ENCODE measurements at regions not wholly inside any gene's neighbourhood (a gene's known extent, or its start where the extent isn't known, plus 50 kb on each side); places are given as distances from the start of the nearest gene placed in this dataset.

DNA sequence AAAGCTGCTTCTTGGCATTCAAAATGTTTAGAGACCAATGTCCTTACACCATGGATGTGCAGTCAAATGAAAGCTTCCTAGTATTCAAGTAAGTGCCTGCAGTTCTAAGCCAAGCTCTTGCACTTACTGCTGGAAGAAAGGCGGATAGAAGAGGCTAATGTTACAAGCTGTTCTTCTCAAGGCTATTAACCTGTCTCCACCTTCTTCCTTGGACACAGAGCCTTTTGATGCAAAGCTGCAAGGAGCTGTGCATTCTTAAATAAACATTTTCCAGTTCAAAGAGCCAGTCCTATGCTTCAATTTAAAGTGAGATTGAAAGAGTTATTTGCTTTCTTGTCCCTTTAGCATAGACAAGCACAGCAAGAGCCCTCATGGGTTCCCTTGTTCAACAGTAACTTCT is 167.9 kb upstream of the RUNX1 start:
- Histone ChIP-seq H3K4me1 (peaks cover 0 to 13% (median 2%) of the 10 kb centered on the region in 9 donors), H3K36me3 (no peaks in the 10 kb centered on the region), H3K4me3 (no peak overlapping the region), H3K27ac (no peak overlapping the region), H3K27me3 (no peaks in the 10 kb centered on the region), H3K9me3 (peaks cover 0 to 5% (median 0%) of the 10 kb centered on the region in 11 donors)
- 63 to 87% methylated on average over 1 of the region's 1 CpG for WGBS, 2 donors
- ATAC-seq (no peak), DNase-seq (no peak)
- TF ChIP-seq, protein P1, sequence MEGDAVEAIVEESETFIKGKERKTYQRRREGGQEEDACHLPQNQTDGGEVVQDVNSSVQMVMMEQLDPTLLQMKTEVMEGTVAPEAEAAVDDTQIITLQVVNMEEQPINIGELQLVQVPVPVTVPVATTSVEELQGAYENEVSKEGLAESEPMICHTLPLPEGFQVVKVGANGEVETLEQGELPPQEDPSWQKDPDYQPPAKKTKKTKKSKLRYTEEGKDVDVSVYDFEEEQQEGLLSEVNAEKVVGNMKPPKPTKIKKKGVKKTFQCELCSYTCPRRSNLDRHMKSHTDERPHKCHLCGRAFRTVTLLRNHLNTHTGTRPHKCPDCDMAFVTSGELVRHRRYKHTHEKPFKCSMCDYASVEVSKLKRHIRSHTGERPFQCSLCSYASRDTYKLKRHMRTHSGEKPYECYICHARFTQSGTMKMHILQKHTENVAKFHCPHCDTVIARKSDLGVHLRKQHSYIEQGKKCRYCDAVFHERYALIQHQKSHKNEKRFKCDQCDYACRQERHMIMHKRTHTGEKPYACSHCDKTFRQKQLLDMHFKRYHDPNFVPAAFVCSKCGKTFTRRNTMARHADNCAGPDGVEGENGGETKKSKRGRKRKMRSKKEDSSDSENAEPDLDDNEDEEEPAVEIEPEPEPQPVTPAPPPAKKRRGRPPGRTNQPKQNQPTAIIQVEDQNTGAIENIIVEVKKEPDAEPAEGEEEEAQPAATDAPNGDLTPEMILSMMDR (IDR thresholded peaks at IDR 0.05), result no peak
- intact Hi-C loops (cut with DNase I), result no loop called here

DNA sequence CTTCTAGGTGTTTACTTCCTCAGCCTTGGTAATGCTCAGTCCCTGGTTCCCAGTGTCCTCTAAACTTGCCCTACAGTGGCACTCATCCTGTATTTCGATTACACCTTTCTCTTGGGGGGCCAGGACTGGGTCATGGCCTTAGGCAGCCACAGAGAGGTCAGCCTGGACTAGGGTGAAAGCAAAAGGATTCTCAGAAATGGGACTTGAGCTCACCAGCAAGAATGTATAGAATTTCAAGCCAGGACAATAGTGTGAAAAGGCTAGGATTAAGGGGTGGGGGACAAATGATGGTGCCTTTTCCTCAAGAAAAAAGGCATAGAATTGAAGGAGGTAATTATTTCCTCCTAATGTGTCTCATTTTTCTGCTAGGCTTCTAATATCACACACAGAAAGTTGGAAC is 166.8 kb upstream of the RUNX1 start:
- 64 to 74% methylated on average over 1 of the region's 1 CpG for WGBS, 2 donors
- no peak for DNase-seq

DNA sequence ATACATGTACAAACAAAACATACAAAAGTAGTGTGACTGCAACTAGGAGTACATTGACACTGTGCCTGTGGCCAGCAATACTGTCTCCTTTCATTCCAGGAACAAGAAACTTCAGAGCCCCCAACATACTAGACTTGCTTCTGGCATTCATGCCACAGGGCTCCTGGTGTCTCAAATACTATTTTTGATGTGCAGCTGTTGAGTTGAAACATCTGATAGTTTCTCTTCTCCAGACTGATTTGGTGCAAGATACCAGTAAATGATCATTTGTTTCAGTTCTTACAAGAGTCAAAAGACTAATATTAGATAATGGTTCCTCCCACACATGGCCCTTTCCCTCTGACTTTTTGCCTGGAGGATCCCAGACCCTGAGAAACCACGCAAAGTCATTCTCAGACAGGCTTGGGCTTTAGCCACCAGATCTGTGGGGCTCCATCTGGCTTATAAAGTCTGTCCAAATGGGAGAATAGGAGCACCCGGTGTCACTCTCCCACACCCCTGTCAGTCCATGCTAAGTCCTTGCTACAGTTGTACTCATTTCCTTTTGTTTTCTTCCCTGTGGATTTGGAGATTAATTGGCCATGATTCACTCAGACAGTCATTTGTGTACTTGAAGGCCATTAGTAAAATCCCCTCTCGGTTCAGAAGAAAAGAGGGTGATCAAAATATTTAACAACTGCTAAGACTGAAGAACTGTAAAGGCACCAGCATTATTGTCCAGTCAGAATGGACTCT is 163.5 kb upstream of the RUNX1 start:
- H3K27me3 ChIP-seq, result no peaks in the 10 kb centered on the region
- peaks cover 0 to 5% (median 0%) of the 10 kb centered on the region in 11 donors for H3K9me3 ChIP-seq
- 61 to 65% methylated on average over 3 of the region's 3 CpGs for WGBS, 2 donors
- DNase-seq (peak in 1 of 2 donors; percentile 45), ATAC-seq (peak in 7 of 8 donors; percentile 25 to 75 (median 48))
- intact Hi-C loops (cut with DNase I), result loop anchor here in 1 of 10 donors (5.0 kb wide), 1 partner anchor 45 kb away; no protein-coding TSS in a partner anchor
- H3K36me3 ChIP-seq, result no peaks in the 10 kb centered on the region
- TF ChIP-seq, protein P1 (IDR thresholded peaks at IDR 0.05), result no peak
- H3K27ac ChIP-seq, result peak overlapping the region in 7 of 10 donors; percentile 23 to 84 (median 52)
- H3K4me1 ChIP-seq, result peaks cover 2 to 30% (median 19%) of the 10 kb centered on the region in 9 donors
- no peak overlapping the region for H3K4me3 ChIP-seq

More for the DNA sequence above, 166.8 kb upstream of the RUNX1 start:
- no peak overlapping the region for H3K4me3 ChIP-seq
- intact Hi-C loops (cut with DNase I), result no loop called here
- H3K27ac ChIP-seq, result no peak overlapping the region
- H3K27me3 ChIP-seq, result no peaks in the 10 kb centered on the region
- H3K9me3 ChIP-seq, result no peaks in the 10 kb centered on the region
- H3K4me1 ChIP-seq, result peaks cover 0 to 12% (median 3%) of the 10 kb centered on the region in 9 donors
- ATAC-seq, result no peak
- TF ChIP-seq, protein P1 (IDR thresholded peaks at IDR 0.05), result no peak
- no peaks in the 10 kb centered on the region for H3K36me3 ChIP-seq

DNA sequence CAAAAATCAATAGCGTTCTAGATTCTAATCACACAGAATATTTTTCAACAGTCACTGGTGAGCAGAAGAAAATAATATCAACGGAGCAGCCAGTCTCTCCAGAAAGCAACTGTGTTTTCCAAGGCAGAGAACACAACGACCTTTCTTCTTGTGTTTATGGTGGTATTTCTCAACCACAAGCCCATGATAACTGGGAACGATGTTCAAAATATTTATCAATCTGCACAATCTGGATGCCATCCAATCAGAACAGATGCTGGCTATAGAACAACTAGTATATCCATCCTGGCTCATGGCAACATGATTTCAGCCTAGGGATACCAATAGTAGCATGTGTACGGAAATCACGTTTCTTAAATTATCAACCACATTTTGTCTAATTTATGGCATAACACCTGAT is 162.7 kb upstream of the RUNX1 start:
- ATAC-seq, result no peak
- TF ChIP-seq, protein P1 (IDR thresholded peaks at IDR 0.05), result no peak

More for the DNA sequence above, 162.7 kb upstream of the RUNX1 start:
- no peak for DNase-seq
- intact Hi-C loops (cut with DNase I), result loop anchor here in 1 of 10 donors (5.0 kb wide), 1 partner anchor 46 kb away; no protein-coding TSS in a partner anchor
- Histone ChIP-seq H3K9me3 (peaks cover 0 to 5% (median 0%) of the 10 kb centered on the region in 11 donors), H3K4me3 (no peak overlapping the region), H3K27ac (peak overlapping the region in 6 of 10 donors; percentile 27 to 84 (median 56)), H3K4me1 (peaks cover 2 to 36% (median 27%) of the 10 kb centered on the region in 9 donors), H3K36me3 (no peaks in the 10 kb centered on the region), H3K27me3 (no peaks in the 10 kb centered on the region)
- 72 to 77% methylated on average over 6 of the region's 6 CpGs for WGBS, 2 donors

All from heart right ventricle (tissue), 16 donors.